ENCODE measurements at regions not wholly inside any gene's neighbourhood (a gene's known extent, or its start where the extent isn't known, plus 50 kb on each side); places are given as distances from the start of the nearest gene placed in this dataset.
A peak's percentile ranks its signal among the peaks of the same experiment; 100 is the strongest.

- RAD21 ChIA-PET (ENCODE audit: low non-redundant PET in 1 of 2, low total read pairs in 2 of 2, uncharacterized antibody in 2 of 2, unreplicated experiment in 2 of 2), result interaction anchor here in 1 of 2 experiments (0.7 kb wide), 1 partner anchor 219 kb away, joined by 3 read pairs; no protein-coding TSS in a partner anchor
- Histone ChIP-seq H3K4me3 (replicated peaks in 1 of 2; ENCODE audit: low read depth in 1 of 2, low read length in 2 of 2) (peak overlapping the region in 1 of 2 experiments; percentile 21; a peak in 1 of 4 replicates), H3K9me3 (ENCODE audit: control insufficient read depth in 1 of 2, insufficient read depth in 1 of 2, low read depth in 1 of 2, low read length in 2 of 2) (no peaks in the 10 kb centered on the region), H3K4me1 (ENCODE audit: control insufficient read depth in 1 of 2, insufficient read depth in 2 of 2, low read length in 2 of 2) (peaks cover 84 to 98% of the 10 kb centered on the region in 2 experiments), H4K20me1 (ENCODE audit: insufficient read depth) (no peaks in the 10 kb centered on the region), H3K27me3 (ENCODE audit: insufficient read depth, low read length) (no peaks in the 10 kb centered on the region), H3K9me2 (ENCODE audit: insufficient read depth) (no peaks in the 10 kb centered on the region), H3K9ac (ENCODE audit: low read length) (peak overlapping the region; percentile 61), H3K36me3 (ENCODE audit: control insufficient read depth in 1 of 2, insufficient read depth in 2 of 2, low read length in 2 of 2) (no peaks in the 10 kb centered on the region), H2AFZ (ENCODE audit: low read depth, low read length, poor library complexity, severe bottlenecking) (no peak overlapping the region), H3K27ac (ENCODE audit: low read depth, low read length) (peak overlapping the region; percentile 93), H3K4me2 (ENCODE audit: low read length) (peak overlapping the region; percentile 60), H3K79me2 (ENCODE audit: insufficient read depth, low read length) (no peaks in the 10 kb centered on the region; the same call in 1 of the 2 replicates)
- POLR2A ChIA-PET, result interaction anchor here (0.8 to 3.2 kb wide), 10 partner anchors 9 to 114 kb away, joined by 3 to 24 read pairs (median 5); no protein-coding TSS in a partner anchor
- BruUV-seq (replicated peaks), result TSS peak; percentile 87
- intact Hi-C loops (cut with micrococcal nuclease), result loop anchor here (5.0 kb wide), 1 partner anchor 110 kb away; no protein-coding TSS in a partner anchor
- ATAC-seq (peak; percentile 68), DNase-seq (ENCODE audit: low read depth, low spot score) (no peak)
- CTCF ChIA-PET, result interaction anchor here (0.9 kb wide), 1 partner anchor 9 kb away, joined by 3 read pairs; no protein-coding TSS in a partner anchor
- TF ChIP-seq YY1 (IDR thresholded peaks at IDR 0.05; ENCODE audit: extremely low read depth, insufficient replicate concordance, low read depth, low read length), result no peak
- no peak; the same call in 1 of the 2 replicates for TF ChIP-seq SIN3A (IDR thresholded peaks at IDR 0.05; ENCODE audit: low read depth)
- TF ChIP-seq CTCF (IDR thresholded peaks at IDR 0.05 in 2 of 3, conservative IDR thresholded peaks at IDR 0.05 in 1 of 3; ENCODE audit: borderline replicate concordance in 1 of 3, insufficient read depth in 1 of 3, low read depth in 2 of 3, low read length in 2 of 3), result no peak
- no peak for TF ChIP-seq CEBPB (IDR thresholded peaks at IDR 0.05; ENCODE audit: low read depth)
- no peak for TF ChIP-seq POLR2A (IDR thresholded peaks at IDR 0.05; ENCODE audit: borderline replicate concordance, extremely low read depth, insufficient read depth, insufficient read length)
- TF ChIP-seq SP1 (IDR thresholded peaks at IDR 0.05; ENCODE audit: low read depth), result peak; percentile 46
- TF ChIP-seq ZBTB33 (IDR thresholded peaks at IDR 0.05; ENCODE audit: extremely low read depth, insufficient replicate concordance, low read length), result no peak
- TF ChIP-seq EZH2phosphoT487 (IDR thresholded peaks at IDR 0.05; ENCODE audit: borderline replicate concordance), result no peak
- TF ChIP-seq ELF1 (IDR thresholded peaks at IDR 0.05; ENCODE audit: borderline replicate concordance, low read depth), result no peak; the same call in 1 of the 2 replicates
- TF ChIP-seq ATF3 (IDR thresholded peaks at IDR 0.05), result no peak
- TF ChIP-seq ZFX (IDR thresholded peaks at IDR 0.05), result no peak
- peak; percentile 43 for TF ChIP-seq FOSL1 (IDR thresholded peaks at IDR 0.05; ENCODE audit: low read depth)
- no peak for TF ChIP-seq POLR2AphosphoS5 (IDR thresholded peaks at IDR 0.05; ENCODE audit: low read depth, low read length)
- peak; percentile 40 for TF ChIP-seq JUND (IDR thresholded peaks at IDR 0.05)
- no peak for TF ChIP-seq RAD21 (IDR thresholded peaks at IDR 0.05; ENCODE audit: low read depth)
- TF ChIP-seq REST (IDR thresholded peaks at IDR 0.05; ENCODE audit: low read depth), result no peak
- TF ChIP-seq TCF7L2 (IDR thresholded peaks at IDR 0.05; ENCODE audit: borderline replicate concordance, extremely low read depth, insufficient read depth, insufficient read length), result peak; percentile 33
- TF ChIP-seq EZH2 (IDR thresholded peaks at IDR 0.05), result no peak
- no peak for TF ChIP-seq SRF (IDR thresholded peaks at IDR 0.05; ENCODE audit: low read depth)
- TF ChIP-seq ZNF274 (IDR thresholded peaks at IDR 0.05; ENCODE audit: low read depth, low read length), result no peak
- no peak for TF ChIP-seq EGR1 (IDR thresholded peaks at IDR 0.05; ENCODE audit: low read depth)
These were observed 69.7 kb upstream of the SLC38A2 start for GRCh38 chr12:46442239-46442638.

Measured in HCT116 (cell line).